HUDEP-2 (cell line): ENCODE measurements at regions not wholly inside any gene's neighbourhood (a gene's known extent, or its start where the extent isn't known, plus 50 kb on each side); places are given as distances from the start of the nearest gene placed in this dataset.
"Not testable (repeated sequence)": the region's sequence is repeated elsewhere in the genome, so short reads cannot be mapped to it uniquely, and the experiment has no call there.

ENCODE experiments used
- DNase-seq, 76 experiments: peaks; one replicate each; lab custom pipeline; 2025; ENCODE audit not compliant: unreplicated experiment in 76 of 76; lab: John Stamatoyannopoulos, UW

DNA sequence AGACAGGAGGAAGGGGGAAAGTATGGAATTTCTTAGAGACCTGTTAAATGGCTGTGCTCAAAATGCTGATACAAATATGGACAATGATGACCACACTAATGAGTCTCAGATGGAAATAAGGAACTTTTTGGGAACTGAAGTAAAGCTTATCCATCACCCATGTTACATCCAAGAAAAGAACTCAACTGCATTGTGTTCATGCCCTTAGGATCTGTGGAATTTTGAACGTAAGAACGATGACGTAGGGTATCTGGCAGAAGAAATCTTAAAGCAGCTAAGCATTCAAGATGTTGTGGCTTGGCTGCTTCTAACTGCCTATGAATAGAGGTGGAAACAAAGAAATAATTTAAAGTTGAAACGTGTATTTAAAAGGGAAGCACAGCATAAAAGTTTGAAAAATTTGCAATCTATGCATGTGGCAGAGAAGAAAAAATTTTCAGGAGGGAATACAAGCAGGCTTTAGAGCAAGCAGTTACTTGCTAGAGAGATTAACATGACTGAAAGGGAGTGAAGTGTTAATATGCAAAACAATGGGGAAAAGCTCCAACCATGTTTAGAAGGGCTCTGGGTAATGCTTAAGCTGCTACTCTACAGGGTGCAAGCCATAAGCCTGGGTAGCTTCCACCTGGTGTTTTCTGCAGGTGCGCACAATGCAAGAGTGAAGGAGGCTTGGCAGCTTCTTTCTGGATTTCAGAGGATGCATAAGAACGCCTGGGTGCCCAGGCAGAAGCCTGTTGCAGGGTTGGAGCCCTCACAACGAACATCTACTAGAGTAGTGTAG is 499.7 kb upstream of the SEMA3D start:
- DNase-seq, result peak in 1 of 76 experiments; percentile 0

DNA sequence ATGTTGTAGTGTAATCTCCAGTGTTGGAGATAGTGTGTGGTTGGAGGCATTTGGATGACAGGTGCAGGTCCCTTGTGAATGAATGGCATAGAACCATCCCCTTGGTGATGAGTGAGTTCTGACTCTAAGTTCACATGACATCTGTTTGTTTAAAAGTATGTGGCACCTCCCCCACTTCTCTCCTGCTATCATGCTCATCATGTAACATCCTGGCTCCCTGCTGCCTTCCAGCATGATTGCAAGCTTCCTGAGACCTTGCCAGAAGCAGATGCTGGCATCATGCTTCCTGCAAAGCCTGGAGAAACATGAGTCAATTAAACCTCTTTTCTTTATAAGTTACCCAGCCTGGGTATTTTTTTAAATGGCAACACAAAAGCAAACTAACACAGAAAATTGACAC is 499.0 kb upstream of the SEMA3D start:
- no peak for DNase-seq

GRCh38 chr7:85682833-85683620 is 496.2 kb upstream of the SEMA3D start:
- DNase-seq, result no peak

DNA sequence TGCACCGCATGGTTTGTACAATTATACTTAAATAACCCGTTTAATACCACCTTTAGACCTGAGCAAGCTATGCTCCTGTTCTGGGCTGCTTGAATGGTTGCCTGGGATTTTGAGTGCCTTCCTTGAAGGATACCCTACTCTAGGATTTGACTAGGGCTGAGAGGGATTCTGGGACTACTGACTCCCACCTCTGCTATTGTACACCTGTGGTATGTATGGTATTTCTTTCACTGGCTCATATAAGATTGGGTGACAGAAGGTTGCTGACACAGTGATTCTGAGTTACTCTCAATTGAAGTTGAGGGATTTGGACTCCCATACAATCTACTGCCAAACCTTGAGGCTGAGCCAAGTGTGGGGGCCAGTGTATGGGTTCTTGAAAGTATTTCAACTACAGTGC is 494.4 kb upstream of the SEMA3D start:
- no peak for DNase-seq

- DNase-seq, result not testable (repeated sequence)
Measured at GRCh38 chr7:85675093-85675492, 488.2 kb upstream of the SEMA3D start.

GRCh38 chr7:85673876-85674275 is 487.0 kb upstream of the SEMA3D start:
- DNase-seq, result no peak

GRCh38 chr7:85669225-85669624 is 482.4 kb upstream of the SEMA3D start:
- DNase-seq, result no peak

DNA sequence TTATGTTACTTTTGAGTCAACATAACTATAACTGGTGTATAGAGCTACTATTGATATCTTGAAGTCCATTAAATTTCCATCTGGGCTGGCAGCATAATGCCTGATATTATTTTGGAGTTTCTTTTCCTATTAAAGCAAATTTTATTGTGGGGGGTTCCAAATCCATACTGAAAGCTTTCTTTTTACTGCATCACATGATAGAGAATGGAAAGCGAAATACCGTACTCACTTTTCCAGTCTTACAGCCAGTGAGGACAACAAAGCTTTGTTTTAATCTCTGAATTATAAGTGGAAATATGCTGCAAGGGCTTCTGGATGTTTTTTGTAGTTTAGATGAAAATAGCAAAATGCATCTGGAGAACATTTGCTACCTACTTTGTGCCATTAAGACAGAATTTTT is 477.5 kb upstream of the SEMA3D start:
- DNase-seq, result no peak

DNA sequence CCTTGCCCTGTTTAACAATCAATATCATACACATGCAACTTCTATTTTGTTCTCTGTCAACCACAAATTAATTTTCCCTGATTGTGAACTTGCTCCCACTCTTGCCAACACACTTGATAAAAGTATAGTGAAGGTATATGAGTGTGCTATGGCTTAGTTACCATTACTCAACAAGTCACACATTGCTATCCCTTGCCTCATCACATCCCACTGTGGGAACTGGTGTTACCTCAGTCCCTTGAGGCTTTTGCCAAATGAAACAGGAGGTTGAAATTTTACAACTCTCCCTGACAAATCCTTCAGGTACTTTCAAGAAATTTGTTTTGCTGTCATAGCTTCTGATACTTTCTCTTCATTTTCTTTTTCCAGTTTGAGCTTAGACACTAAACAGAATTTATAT is 472.5 kb upstream of the SEMA3D start:
- no peak for DNase-seq

- DNase-seq, result no peak
Measured at GRCh38 chr7:85655252-85655651, 468.4 kb upstream of the SEMA3D start.

DNA sequence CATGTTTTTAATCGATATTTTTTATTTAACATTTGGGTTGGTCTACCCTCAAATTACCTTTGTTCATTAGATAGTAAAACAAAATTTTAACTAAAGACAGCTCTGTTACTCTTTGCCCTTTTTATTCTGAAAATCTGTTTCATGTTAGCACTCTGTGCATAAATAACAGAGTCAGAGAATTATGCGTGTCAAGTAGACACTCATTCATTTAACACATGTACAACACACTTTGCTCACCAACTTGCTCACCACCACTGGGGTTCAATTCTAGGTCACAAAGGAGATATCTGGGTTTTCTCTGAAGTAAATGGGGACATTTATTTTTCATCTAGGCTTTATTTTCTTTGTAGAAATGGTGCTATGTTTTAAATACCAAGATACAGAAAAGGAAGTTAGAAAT is 457.4 kb upstream of the SEMA3D start:
- DNase-seq, result no peak

DNA sequence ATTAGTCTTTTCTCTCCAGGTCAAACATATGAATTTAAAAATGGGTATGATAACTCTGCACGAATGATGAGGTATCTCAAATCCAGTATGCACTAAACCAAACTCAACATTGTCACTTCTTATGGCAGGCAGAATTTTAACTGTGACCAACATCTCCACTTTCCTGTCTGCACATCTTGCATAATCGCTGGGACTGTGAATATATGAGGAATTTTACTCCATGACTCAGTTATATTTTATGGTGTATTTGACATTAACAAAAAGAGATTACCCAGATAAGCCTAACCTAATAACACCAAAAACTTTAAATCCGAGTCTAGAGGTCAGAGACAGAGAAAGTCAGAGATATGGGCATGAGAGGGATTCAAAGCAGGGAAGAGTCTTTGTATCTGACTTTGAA is 454.5 kb upstream of the SEMA3D start:
- DNase-seq, result no peak

DNA sequence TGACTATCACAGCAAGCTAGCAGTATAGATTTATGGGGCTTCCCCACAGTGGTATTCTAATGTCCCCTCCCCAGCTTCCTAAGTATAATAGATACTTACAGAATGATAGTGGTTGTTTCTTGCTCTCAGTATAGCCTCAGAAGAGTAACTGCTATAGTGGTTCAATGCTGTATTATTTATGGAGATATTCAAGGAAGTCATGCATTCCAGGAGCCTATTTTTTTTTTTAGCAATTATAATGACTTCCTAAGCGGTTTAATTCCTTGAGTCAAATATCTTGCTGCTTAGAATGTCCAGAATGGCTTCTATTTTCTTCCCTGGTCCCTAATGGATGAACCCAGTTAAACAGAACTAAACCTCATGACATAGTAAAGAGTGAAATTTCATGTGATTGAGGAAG is 451.5 kb upstream of the SEMA3D start:
- no peak for DNase-seq

GRCh38 chr7:85634951-85635350 is 448.1 kb upstream of the SEMA3D start:
- no peak for DNase-seq

DNA sequence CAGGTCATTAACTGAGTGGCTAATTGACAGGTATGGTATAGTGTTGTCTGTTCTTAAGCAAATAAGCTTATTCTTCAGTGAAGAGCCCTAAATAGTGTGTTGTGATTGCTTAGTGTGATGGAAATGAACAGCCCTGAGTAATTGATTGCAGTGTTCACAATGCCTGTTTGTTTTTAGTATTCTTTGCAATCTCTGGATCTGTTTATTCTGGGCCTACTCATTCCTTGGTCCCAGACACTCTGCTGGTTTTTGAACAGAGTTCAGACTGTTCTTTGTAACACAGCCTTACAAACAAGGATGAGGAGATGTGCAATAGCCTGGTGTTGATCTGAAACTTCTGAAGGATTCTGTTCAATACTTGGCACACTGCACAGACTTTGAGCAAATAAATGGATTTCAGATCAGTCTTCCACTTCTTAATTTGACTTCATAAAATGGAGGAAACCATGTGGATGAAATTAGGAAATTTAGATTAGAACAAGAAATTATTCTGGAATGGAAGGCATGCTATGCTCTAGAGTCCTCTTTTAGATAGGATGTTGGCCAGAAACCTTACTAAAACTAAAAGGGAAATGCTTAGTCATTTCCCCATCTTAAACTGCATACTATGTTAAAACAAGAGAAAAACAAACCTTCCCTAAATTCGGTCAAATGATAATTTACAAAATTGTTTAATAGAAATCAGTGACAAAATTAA is 444.2 kb upstream of the SEMA3D start:
- no peak for DNase-seq

DNA sequence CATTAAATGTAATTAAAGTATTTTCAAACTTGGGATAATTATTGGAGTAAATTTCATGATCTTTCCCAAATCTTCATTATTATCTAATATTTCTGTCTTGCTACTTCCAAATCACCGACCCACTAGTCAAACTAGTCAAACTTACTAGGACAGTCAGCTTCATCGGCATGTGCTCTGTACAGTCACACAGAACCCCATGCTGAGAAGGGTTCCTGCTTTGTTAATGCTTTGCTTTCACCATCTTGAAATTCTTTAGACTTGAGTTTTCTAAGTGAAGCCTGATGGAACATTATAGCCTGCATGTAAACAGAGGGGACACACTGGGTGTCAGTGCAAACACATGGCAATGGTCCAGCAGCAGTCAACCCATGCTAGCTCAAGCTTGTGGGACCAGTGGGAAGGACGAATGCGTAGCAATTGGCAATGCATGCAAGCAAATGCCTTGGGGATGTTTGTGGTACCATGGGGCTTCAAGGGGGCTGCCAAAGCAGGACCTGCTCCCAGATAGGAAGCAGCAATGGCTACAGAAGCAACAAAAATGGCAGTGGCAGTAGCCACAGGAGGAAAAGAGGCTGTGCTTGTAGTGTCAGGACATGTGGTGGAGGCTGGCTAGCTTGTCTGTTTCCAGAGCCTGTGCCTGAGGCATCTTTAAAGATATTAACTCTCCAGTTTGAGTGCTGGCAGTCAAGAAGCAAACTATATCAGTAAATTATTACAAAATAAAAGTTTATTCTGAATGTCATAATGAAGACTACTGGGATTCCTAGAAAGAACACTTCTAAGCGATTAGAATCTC is 441.1 kb upstream of the SEMA3D start:
- DNase-seq, result no peak

DNA sequence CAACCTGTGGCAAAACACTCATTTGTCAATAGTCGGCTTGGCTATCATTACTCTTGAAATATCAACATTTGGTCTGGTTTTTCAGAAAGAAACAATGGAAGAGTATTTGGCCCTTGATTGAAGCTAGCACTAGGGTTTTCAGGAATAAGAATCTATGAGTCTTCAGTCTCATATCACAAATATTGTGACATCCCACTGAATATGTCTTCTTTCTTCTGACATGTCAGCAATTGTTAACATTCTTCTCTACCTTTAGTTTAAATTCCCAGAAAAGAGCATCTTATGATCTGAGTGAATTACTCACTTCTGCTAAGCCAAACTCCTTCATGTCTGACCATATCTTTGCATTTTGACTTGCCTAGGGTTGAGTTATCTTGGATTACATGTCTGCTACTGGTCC is 435.2 kb upstream of the SEMA3D start:
- no peak for DNase-seq

DNA sequence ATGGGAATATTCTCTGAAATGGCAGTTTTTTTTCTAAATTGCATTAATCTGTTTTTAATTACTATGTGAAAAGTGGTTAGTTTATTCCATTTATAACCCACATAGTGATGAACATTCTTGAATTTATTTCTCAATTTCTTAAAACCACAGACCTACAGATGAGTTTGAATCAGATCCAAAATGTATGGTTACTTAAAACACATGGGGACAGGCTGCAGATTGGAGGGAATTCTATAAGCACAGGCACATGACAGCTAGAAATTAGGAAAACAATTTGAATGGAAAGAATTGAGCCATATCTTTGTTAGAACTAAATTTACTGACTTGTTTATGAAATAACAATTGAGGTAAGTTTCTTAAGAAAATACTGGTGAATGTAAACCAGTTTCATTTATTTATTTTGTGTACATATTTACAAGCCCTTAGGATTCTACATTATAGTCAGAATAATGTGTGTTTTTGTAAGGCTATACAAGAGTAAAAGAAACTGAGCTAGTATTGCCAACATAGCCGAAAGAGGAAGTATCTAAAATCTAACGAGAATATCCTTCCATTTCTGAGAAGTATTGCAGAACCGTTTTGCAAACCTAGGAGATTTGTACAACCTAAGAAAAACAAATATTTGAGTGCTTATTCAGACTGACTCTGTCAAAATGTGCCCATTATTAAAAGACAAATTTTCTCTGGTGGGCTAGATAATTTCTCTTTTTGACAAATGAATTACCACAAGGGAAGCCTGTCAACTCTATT is 434.3 kb upstream of the SEMA3D start:
- no peak for DNase-seq

DNA sequence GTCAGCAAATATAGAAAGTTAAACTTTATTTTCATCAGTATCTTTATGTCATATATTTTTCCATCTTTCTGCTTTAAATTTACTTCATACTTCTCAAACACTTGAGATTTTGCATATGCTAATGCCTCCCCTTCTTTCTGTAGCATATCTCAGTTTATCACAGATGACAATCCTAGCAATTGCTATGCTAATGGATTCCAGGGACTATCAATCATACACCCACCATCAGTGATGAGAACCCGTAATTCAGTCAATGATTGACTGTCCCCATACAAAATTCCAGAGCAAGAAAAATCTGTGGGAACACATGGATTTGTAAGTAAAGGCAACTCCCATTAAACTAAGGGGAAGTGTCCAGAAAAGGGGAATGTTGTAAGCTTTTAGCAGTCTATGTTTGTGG is 432.4 kb upstream of the SEMA3D start:
- DNase-seq, result no peak

DNA sequence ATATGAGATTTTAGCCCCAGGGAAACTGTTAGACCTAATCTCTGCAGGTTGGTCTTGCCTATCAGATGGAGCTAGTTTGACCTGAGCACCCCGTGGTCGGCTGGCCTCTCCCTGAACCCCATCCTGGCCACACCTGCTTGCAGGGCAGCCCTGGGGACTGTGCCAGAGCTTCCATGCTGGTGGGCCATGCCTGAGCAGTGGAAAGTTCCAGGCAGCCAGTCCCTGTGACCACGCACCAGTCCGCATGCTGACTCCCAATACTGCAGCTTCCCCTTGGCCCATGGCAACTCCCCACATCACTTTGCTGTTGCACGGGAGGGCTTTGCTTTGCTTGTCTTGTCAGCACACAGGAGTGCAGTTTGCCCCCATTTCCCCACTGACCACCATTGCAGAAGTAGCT is 427.8 kb upstream of the SEMA3D start:
- DNase-seq, result no peak
